ENCODE measurements at regions not wholly inside any gene's neighbourhood (a gene's known extent, or its start where the extent isn't known, plus 50 kb on each side); places are given as distances from the start of the nearest gene placed in this dataset.
A peak's percentile ranks its signal among the peaks of the same experiment; 100 is the strongest.
"Not testable (repeated sequence)": the region's sequence is repeated elsewhere in the genome, so short reads cannot be mapped to it uniquely, and the experiment has no call there.

DNA sequence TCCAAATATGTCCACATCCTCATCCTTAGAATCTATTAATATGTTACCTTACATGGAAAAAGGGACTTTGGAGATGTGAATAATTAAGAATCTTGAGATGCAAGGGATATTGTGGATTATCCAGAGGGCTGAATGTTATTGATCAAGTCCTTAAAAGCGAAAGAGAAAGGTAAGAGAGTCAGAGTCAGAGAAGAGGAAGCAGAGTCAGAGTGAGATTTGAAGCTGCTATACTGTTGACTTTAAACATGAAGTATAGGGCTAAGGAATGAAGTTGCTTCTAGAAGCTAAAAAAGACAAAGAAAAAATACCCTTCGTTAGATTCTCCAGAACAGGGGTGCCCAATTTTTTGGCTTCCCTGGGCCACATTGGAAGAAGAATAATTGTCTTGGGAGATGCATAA lies 627.2 kb upstream of the SLITRK6 start:
- DNase-seq, result no peak

DNA sequence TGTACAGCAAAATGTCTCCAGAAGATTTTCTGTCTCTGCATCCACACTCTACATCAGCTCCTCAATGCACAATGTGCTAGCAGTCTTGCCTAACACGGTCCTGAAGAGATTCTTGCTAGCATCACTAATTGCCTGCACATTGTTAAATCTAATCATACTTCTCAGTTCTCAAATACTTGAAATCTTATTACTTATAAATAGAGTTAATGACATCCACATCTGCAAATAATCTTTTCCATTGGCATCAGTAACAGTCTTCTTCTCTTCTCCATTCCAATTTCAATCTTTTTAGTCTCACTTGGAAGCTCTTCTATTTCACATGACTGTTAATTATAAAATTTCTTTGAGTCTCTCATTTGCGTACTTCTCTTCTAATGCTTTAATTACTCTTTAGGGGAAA lies 630.5 kb upstream of the SLITRK6 start:
- DNase-seq, result no peak

DNA sequence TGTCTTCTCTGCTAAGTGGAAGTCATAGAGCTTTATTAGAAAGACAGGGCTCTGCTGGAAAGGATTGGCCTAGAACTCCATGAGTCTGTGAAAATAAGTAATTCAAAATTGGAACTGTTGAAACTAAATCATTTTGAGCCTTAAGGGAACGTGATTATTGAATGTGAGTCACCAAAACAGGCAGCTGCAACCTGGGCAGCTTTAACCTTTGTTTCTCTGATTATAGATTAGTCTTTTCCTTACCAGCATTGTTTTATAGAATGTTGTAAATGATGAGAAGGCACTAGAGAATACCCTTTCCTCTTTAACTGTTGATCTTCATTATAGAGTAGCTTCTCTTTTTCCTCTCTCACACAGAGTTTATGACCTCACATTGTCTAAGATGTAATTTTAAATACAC lies 638.8 kb upstream of the SLITRK6 start:
- no peak for DNase-seq

- no peak for DNase-seq
Measured at GRCh38 chr13:86445206-86445605, 646.0 kb upstream of the SLITRK6 start.

GRCh38 chr13:86445672-86446071 lies 646.5 kb upstream of the SLITRK6 start:
- no peak for DNase-seq

GRCh38 chr13:86446311-86446710 lies 647.1 kb upstream of the SLITRK6 start:
- DNase-seq, result no peak

DNA sequence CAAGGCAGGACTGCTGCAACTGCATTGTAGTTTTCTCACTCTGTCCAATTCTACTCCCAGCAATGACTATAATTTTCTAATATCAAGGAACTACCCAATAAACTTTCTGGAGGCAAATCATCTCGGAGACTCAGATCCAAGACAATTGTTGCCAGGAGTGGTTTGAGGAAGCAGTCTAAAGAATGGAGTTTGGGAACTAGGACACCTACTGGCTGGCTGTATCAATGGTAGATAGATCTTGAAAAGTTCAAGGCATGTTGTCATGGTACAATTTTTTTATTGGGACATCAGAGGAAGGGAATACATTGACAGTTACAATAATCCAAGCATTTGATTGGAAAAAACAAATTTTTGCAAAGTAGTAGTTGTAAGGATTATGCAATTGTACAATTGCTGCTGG lies 648.3 kb upstream of the SLITRK6 start:
- no peak for DNase-seq

DNA sequence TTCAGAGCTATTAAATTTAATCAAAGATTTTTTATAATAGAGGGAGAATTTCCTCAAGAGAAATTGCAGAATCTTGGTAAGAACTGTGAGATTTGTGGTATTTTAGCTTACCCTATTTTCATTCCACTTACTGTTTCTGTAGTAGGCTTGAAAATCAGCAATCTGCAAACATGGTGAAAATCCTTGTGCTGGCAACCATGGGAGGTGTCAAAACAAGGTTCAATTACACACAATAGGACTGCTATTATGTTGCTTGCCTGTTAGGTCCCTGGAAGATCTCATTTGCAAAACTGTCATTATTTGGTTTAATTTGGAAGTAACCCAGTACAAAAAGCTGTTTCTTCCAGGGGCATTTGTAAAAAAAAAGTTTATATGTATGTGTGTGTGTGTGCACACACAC lies 662.8 kb upstream of the SLITRK6 start:
- no peak for DNase-seq

- no peak for DNase-seq
Measured at GRCh38 chr13:86464193-86464592, 665.0 kb upstream of the SLITRK6 start.

DNA sequence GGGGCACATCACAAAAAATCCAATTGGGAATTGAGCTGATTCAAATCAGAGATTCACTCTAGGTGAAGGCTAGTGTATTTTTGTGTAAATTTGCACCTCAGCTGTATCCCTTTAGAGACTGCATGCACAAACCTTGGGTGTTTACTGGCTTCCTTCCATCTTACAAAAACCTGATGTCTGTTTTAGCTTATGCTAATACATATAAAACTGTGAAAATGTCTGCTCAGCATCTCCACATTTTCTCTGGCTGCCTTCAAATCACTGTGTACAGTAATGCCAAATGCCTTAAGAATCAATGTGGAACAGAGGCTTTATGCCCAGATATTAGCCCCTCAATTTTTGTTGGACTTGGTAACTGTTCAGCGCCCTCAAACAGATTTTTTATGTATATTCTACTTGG lies 675.8 kb upstream of the SLITRK6 start:
- DNase-seq, result no peak

DNA sequence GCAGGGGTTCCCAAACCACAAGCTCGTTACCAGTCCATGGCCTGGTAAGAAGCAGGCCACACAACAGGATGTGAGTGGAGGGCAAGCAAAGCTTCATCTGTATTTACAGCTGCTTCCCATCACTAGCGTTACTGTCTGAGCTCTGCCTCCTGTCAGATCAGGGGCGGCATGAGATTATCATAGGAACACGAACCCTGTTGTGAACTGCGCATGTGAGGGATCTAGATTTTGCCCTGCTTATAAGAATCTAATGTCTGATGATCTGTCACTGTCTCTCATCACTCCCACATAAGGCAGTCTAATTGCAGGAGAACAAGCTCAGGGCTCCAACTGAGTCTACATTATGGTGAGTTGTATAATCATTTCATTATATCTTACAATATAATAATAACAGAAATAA lies 677.4 kb upstream of the SLITRK6 start:
- no peak for DNase-seq

- DNase-seq, result no peak
Measured at GRCh38 chr13:86486582-86486981, 687.4 kb upstream of the SLITRK6 start.

GRCh38 chr13:86491121-86491520 lies 691.9 kb upstream of the SLITRK6 start:
- no peak for DNase-seq

DNA sequence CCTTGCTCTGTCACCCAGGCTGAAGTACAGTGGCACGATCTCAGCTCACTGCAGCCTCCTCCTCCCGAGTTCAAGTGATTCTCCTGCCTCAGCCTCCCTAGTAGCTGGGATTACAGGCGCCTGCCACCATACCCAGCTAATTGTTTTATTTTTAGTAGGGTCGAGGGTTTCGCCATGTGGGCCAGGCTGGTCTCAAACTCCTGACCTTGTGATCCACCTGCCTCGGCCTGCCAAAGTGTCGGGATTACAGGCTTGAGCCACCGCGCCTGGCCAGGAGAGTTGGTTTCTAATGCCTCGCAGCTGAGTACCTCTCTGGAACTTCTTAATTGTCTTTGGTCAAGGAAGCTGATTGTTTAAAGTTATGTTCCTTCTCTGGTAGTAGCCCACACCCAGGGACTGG lies 702.7 kb upstream of the SLITRK6 start:
- DNase-seq, result not testable (repeated sequence)

DNA sequence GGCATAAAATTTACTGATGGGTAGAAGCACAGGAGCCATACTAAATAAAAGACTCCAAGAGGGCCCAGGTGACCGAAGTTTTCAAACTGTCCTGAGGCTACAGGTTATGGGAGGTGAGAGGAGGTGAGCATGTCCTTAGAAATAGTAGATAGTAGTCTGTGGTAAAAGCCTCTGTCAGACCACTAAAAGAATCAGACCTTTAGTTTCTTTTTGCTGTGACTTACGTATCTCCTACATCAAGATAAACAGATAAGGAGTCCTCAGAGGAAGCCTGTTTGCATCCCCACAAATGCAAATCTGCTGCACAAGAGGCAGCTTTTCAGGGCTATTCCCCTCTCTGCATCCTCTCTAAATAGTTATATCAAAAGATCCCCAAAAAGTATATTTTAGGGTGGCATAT lies 711.6 kb upstream of the SLITRK6 start:
- DNase-seq, result no peak

GRCh38 chr13:86541461-86541860 lies 742.2 kb upstream of the SLITRK6 start:
- DNase-seq, result no peak

DNA sequence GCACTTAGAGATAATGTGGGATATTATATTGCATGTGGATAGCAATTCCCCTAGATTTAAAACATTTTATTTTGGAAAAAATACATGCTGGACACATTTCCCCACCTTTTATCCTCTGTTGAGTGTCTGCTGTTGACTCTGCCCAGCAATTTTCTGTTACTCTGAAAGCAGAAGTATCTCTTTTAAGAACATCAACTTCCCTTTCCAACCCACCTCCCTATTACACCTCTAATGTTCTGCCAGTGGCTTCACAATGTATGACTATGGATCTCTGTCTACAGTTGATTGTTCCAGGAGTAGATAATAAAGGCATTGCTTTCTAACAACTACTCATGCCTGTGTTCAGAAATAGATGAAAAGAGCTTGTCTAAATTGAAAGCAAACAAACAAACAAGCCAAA lies 754.8 kb upstream of the SLITRK6 start:
- peak; percentile 4 for DNase-seq

- DNase-seq, result no peak
Measured at GRCh38 chr13:86559901-86560300, 760.7 kb upstream of the SLITRK6 start.

- DNase-seq, result no peak
Measured at GRCh38 chr13:86562866-86563265, 763.6 kb upstream of the SLITRK6 start.

GRCh38 chr13:86563308-86563707 lies 764.1 kb upstream of the SLITRK6 start:
- DNase-seq, result no peak

DNA sequence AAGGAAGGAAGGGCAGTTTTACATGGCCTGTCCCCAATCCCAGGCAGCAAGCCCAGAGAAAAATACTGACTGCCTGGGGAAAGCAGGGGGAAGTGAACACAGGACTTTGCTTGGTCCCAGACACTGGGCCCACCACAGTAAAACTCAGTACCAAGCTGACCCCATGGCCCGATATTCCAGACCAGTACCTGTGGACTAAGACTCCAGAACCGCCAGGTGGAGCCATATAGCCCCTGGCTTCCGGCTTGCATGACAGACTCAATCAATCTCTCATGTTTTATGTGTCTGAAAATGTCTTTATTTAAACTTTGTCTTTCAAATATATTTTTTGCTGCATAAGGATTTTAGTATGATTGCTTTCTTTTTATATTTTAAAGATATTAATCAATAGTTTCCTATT lies 767.9 kb upstream of the SLITRK6 start:
- peak; percentile 8 for DNase-seq

- no peak for DNase-seq
Measured at GRCh38 chr13:86569119-86569518, 769.9 kb upstream of the SLITRK6 start.

GRCh38 chr13:86569974-86570373 lies 770.8 kb upstream of the SLITRK6 start:
- no peak for DNase-seq

DNA sequence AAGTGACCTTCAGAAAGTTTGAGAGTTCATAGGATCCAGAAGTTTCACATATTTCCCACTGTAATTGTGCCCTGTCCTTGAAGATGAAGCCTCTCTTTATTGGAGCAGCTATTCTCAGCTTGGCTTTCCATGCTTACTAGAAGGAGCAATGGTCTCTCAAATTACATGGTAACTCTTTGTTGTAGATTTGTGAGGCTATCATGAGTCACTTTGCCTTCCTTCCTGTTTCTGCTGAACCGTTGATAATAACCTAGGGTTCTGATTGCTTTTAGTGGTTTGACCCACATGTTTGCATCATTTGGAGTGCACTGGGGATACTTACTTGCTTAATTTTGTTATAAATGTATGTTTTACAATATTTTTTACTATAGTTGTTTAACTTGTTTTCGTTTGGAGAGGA lies 772.9 kb upstream of the SLITRK6 start:
- DNase-seq, result no peak

DNA sequence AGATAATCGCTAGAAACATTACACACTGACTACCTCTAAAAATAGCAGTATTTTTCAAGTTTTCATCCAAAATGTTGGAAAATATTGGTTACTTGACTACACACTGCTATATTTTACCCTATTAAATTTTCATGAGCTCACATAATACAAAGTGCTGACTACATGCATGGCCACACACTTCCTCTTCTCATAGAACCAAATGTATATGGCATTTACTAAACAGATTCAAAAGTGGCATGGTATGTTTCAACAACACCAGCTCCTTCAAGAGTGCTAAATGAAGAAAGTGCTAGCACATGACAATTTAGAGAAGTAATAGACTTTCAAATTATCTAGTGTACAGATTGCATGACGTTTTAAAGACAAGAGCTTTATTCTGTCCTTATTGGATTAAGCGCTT lies 780.4 kb upstream of the SLITRK6 start:
- DNase-seq, result no peak

DNA sequence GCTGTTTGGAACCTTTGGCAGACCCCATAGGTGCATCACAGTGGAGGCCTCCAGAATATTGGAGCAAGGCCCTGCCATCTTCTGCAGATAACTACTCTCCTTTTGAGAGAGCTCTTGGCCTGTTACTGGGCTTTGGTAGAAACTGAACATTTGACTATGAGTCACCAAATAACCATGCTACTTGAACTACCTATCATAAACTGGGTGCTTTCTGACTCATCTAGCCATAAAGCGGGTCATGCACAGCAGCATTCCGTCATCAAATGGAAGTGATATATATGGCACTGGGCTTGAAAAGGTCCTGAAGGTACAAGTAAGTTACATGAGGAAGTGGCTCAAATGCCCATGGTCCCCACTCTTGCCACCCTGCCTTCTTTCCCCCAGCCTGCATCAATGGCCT lies 782.5 kb upstream of the SLITRK6 start:
- no peak for DNase-seq
